ENCODE measurements at regions not wholly inside any gene's neighbourhood (a gene's known extent, or its start where the extent isn't known, plus 50 kb on each side); places are given as distances from the start of the nearest gene placed in this dataset.

DNA sequence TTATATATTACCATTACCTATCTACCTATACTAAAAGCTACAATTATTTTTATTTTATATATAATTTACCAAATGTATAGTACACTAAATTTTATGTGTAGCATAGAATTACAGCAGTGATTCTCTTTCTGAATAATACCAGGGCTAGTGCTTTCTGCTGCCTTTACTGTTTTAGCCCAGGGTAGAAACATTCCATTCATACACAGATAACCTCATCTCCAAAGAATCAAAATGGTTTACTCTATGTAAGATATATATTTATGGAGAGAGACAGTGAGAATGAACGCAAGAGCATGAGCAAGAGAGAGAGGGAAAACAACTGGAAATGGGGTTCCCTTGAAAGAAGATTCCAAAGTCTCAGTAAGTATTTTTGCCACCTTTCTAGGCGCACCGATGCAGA lies 56.3 kb upstream of the ATXN1 start:
- DNase-seq (ENCODE audit: low spot score in 2 of 2): no peak
- H3K4me3 ChIP-seq (ENCODE audit: low read depth, poor library complexity, severe bottlenecking): no peak overlapping the region
- intact Hi-C loops (cut with DNase I; ENCODE audit: low total_unique reads): no loop called here
- TF ChIP-seq, protein P1, sequence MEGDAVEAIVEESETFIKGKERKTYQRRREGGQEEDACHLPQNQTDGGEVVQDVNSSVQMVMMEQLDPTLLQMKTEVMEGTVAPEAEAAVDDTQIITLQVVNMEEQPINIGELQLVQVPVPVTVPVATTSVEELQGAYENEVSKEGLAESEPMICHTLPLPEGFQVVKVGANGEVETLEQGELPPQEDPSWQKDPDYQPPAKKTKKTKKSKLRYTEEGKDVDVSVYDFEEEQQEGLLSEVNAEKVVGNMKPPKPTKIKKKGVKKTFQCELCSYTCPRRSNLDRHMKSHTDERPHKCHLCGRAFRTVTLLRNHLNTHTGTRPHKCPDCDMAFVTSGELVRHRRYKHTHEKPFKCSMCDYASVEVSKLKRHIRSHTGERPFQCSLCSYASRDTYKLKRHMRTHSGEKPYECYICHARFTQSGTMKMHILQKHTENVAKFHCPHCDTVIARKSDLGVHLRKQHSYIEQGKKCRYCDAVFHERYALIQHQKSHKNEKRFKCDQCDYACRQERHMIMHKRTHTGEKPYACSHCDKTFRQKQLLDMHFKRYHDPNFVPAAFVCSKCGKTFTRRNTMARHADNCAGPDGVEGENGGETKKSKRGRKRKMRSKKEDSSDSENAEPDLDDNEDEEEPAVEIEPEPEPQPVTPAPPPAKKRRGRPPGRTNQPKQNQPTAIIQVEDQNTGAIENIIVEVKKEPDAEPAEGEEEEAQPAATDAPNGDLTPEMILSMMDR (IDR thresholded peaks at IDR 0.05): no peak
- no peak for TF ChIP-seq POLR2A (IDR thresholded peaks at IDR 0.05)
- 89 to 98% methylated on average over 3 of the region's 3 CpGs for WGBS, 2 donors

DNA sequence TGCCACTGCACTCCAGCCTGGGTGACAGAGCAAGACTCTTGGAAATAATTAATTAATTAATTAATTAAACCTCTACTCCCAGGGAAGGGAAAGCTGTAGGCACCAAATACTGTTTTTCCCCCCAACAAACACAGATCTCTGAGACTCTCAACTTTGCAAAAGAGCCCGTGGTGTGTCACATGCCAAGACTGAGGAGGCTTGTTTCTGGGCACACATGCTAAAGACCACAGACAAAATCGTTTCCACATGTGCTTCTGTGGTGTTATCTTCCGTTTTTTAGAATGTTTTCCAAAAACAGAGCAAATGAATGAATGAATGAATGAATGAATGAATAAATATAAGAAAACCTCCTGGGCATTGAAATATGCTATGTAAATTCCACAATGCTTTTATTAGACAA lies 55.6 kb upstream of the ATXN1 start:
- no peak for TF ChIP-seq POLR2A (IDR thresholded peaks at IDR 0.05)
- TF ChIP-seq, protein P1 (IDR thresholded peaks at IDR 0.05): no peak
- H3K4me3 ChIP-seq (ENCODE audit: low read depth, poor library complexity, severe bottlenecking): no peak overlapping the region
- 52 to 53% methylated on average over 3 of the region's 3 CpGs for WGBS, 2 donors
- no peak for DNase-seq (ENCODE audit: low spot score in 2 of 2)
- intact Hi-C loops (cut with DNase I; ENCODE audit: low total_unique reads): no loop called here

GRCh38 chr6:16812993-16813392 lies 51.7 kb upstream of the ATXN1 start:
- no peak for DNase-seq (ENCODE audit: low spot score in 2 of 2)
- 89 to 100% methylated on average over 2 of the region's 2 CpGs for WGBS, 2 donors
- intact Hi-C loops (cut with DNase I; ENCODE audit: low total_unique reads): no loop called here
- no peak overlapping the region for H3K4me3 ChIP-seq (ENCODE audit: low read depth, poor library complexity, severe bottlenecking)
- TF ChIP-seq POLR2A (IDR thresholded peaks at IDR 0.05): no peak
- TF ChIP-seq, protein P1 (IDR thresholded peaks at IDR 0.05): no peak

GRCh38 chr6:16811277-16811979 lies 50.2 kb upstream of the ATXN1 start:
- no peak overlapping the region for H3K4me3 ChIP-seq (ENCODE audit: low read depth, poor library complexity, severe bottlenecking)
- intact Hi-C loops (cut with DNase I; ENCODE audit: low total_unique reads): no loop called here
- no peak for DNase-seq (ENCODE audit: low spot score in 2 of 2)
- WGBS, 2 donors: 62 to 76% methylated on average over 2 of the region's 2 CpGs
- TF ChIP-seq, protein P1 (IDR thresholded peaks at IDR 0.05): no peak
- no peak for TF ChIP-seq POLR2A (IDR thresholded peaks at IDR 0.05)
